Type B pancreatic cell (in vitro differentiated cells): ENCODE measurements at regions not wholly inside any gene's neighbourhood (a gene's known extent, or its start where the extent isn't known, plus 50 kb on each side); places are given as distances from the start of the nearest gene placed in this dataset.

ENCODE experiments used
- DNase-seq: peaks from one replicate; pipeline ENCODE4 v3.0.0; 2021; ENCODE audit warnings: mixed read lengths; ENCODE audit not compliant: unreplicated experiment; ENCODE audit errors: extremely low spot score
- H3K27ac Mint-ChIP-seq: 2 replicates; pipeline ENCODE4 v1.8.0; 2021; ENCODE audit warnings: mild to moderate bottlenecking, mixed read lengths
- H3K27me3 Mint-ChIP-seq: 2 replicates; pipeline ENCODE4 v1.8.0; 2021; ENCODE audit warnings: mixed read lengths
- H3K36me3 Mint-ChIP-seq: 2 replicates; pipeline ENCODE4 v1.8.0; 2021; ENCODE audit warnings: mixed read lengths
- H3K4me1 Mint-ChIP-seq: one replicate; pipeline ENCODE4 v1.8.0; 2021; ENCODE audit warnings: mixed read lengths; ENCODE audit not compliant: unreplicated experiment
- H3K4me3 Mint-ChIP-seq: 2 replicates; pipeline ENCODE4 v1.8.0; 2021; ENCODE audit warnings: mild to moderate bottlenecking, mixed read lengths
- H3K9me3 Mint-ChIP-seq: 2 replicates; pipeline ENCODE4 v1.8.0; 2021; ENCODE audit warnings: mixed read lengths
- TF ChIP-seq, protein P1 (sequence below): fragments of 200-600 bp; sonication (generic); conservative IDR thresholded peaks from 2 replicates; pipeline ENCODE4 v1.5.0; 2021; ENCODE audit warnings: antibody characterized with exemption, mild to moderate bottlenecking

DNA sequence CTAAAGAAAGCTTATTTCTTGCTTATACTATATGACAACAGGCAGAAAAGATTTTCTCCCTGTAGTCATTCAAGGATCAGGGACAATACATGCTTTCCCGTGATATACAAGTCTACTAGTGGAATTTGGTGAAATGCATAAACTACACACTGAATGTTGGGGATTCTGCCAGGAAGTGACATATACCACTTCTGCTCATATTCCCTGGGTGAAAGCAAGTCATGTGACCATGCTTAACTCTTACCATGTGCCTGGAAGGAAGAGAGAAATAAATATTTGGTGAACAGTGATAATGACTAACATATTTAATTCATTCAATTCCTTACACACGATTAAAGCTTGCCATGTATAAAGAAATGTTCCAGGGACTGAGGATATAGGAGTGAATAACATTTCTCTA, 534.6 kb downstream of the PPARGC1A start:
- DNase-seq: no peak
- H3K27ac Mint-ChIP-seq: no peak overlapping the region
- H3K36me3 Mint-ChIP-seq: no peaks in the 10 kb centered on the region
- no peak overlapping the region for H3K4me3 Mint-ChIP-seq
- TF ChIP-seq, protein P1, sequence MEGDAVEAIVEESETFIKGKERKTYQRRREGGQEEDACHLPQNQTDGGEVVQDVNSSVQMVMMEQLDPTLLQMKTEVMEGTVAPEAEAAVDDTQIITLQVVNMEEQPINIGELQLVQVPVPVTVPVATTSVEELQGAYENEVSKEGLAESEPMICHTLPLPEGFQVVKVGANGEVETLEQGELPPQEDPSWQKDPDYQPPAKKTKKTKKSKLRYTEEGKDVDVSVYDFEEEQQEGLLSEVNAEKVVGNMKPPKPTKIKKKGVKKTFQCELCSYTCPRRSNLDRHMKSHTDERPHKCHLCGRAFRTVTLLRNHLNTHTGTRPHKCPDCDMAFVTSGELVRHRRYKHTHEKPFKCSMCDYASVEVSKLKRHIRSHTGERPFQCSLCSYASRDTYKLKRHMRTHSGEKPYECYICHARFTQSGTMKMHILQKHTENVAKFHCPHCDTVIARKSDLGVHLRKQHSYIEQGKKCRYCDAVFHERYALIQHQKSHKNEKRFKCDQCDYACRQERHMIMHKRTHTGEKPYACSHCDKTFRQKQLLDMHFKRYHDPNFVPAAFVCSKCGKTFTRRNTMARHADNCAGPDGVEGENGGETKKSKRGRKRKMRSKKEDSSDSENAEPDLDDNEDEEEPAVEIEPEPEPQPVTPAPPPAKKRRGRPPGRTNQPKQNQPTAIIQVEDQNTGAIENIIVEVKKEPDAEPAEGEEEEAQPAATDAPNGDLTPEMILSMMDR: no peak
- peaks cover 5% of the 10 kb centered on the region for H3K9me3 Mint-ChIP-seq
- no peaks in the 10 kb centered on the region for H3K4me1 Mint-ChIP-seq
- H3K27me3 Mint-ChIP-seq: no peaks in the 10 kb centered on the region

DNA sequence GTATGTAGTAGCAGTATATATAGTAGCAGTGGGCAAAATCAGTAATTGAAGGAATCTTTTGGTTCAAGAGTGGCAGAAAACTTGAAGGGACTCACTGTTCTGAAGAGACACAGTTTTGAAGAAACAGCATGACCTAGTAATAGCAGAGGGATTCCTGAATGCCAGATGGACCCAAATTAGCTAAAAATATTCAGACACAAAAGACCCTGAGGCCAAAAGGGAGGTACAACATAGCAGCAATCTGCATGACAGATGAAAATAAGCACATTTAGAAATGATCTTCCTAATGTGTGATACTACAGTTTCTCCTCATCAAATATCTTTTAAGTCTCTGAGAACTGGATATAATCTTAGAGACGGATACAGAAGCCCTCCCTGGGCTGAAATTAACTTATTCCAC, 536.6 kb downstream of the PPARGC1A start:
- Mint-ChIP-seq H3K9me3 (peaks cover 5% of the 10 kb centered on the region), H3K27me3 (no peaks in the 10 kb centered on the region)

DNA sequence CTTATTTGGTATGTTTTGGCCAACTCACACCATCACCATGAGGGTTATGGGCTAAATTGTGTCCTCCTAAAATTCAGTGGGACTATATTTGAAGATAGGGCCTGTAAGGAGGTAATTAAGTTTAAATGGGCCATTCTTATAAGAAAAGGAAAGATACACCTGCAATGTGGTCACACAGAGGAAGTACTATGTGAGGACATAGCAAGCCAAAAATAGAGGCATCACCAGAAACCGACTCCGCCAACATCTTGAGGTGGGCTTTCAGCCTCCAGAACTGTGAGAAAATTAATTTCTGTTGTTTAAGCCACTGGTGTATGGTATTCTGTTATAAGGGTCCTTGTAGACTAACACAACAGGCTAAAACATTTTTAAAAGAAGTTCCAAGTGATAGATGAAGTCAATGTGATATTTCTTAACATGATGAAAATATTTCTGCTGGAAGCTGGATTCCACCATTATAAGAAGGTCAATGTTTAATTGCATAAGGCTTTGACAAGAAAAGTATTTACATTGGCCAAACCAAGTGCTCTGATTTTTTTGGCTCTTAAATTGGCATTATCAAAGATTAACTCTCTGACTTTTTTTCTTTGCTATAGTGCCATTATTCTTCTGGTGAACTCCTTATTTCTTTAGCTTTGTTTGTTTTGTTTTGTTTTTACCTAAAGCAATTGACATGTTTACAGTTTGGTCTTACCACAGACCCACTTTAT, 540.9 kb downstream of the PPARGC1A start:
- no peaks in the 10 kb centered on the region for H3K4me1 Mint-ChIP-seq
- H3K27me3 Mint-ChIP-seq: no peaks in the 10 kb centered on the region
- TF ChIP-seq, protein P1: no peak

More for the DNA sequence above, 536.6 kb downstream of the PPARGC1A start:
- DNase-seq: no peak
- no peaks in the 10 kb centered on the region for H3K4me1 Mint-ChIP-seq
- no peaks in the 10 kb centered on the region for H3K36me3 Mint-ChIP-seq
- TF ChIP-seq, protein P1: no peak
- H3K27ac Mint-ChIP-seq: no peak overlapping the region
- no peak overlapping the region for H3K4me3 Mint-ChIP-seq

DNA sequence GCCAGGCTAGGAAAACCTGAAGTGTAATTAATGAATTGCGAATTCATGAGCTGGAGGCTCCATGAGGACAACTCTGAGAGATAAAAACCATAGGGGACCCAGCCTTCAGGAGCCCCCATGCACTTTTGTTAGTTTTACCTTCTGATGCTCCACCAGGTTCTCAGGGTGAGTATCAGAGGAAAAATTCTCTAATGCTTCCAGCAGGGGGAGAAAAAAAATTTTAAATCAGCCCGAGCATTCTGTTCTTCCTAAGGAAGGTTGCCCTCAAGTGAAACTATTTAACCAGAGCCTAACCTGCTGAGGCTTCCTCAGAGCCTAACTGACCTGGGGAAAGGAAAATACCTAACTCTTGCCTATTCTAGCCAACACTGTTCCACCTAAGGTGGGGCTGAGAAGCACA, 552.6 kb downstream of the PPARGC1A start:
- Mint-ChIP-seq H3K9me3 (no peaks in the 10 kb centered on the region), H3K27ac (no peak overlapping the region), H3K4me1 (peaks cover 10% of the 10 kb centered on the region), H3K36me3 (no peaks in the 10 kb centered on the region), H3K27me3 (no peaks in the 10 kb centered on the region), H3K4me3 (no peak overlapping the region)
- DNase-seq: no peak
- TF ChIP-seq, protein P1: peak; percentile 56

More for the DNA sequence above, 540.9 kb downstream of the PPARGC1A start:
- no peak overlapping the region for H3K27ac Mint-ChIP-seq
- no peak overlapping the region for H3K4me3 Mint-ChIP-seq
- DNase-seq: no peak
- no peaks in the 10 kb centered on the region for H3K36me3 Mint-ChIP-seq
- no peaks in the 10 kb centered on the region for H3K9me3 Mint-ChIP-seq

DNA sequence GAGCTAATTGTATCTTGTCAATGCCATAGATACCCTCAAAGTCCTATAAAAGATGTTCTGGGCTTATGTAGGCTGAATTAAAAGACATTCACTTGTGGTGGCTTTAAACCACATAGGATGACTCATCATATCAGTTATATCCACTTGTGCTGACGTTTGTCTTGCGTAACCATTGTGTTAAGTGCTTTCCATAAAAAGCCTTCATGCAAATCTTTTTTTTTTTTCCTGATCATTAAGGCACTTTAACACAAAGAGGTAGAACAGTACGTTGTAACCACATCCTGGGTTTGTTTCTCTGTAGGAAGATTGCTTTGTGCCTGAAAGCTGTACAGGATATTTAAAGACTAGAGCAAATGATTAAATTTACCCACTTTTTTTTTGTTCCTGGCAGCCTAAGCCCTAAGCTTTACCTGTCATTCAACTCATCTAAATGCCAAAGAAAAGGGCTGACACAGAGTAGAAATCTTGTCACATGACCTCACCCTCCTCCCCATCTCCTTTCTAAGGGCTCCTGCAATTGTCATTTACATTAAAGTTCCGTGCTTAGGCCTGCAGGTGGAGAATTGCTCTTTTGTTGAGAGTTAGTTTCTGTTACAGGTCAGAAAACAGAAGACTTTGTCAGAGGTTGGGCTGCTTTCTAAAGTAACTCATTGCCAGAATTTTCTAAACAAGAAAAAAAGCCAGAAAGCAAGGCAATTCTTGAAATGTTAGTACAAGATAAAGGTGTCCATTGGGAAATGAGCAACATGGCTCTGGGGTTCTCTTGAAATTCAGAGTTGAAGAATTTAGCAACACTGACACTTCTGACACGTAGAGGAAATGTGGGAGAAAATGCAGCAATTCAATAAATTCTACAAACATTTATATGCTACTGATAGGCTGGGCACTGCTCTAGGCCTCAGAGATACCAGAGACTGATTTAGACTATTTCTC, 555.6 kb downstream of the PPARGC1A start:
- H3K36me3 Mint-ChIP-seq: no peaks in the 10 kb centered on the region

More for the DNA sequence above, 555.6 kb downstream of the PPARGC1A start:
- DNase-seq: no peak
- TF ChIP-seq, protein P1: peak; percentile 53
- no peaks in the 10 kb centered on the region for H3K27me3 Mint-ChIP-seq
- peak overlapping the region; percentile 74 for H3K27ac Mint-ChIP-seq
- H3K4me3 Mint-ChIP-seq: no peak overlapping the region
- no peaks in the 10 kb centered on the region for H3K9me3 Mint-ChIP-seq
- peaks cover 10% of the 10 kb centered on the region for H3K4me1 Mint-ChIP-seq
